ENCODE measurements at regions not wholly inside any gene's neighbourhood (a gene's known extent, or its start where the extent isn't known, plus 50 kb on each side); places are given as distances from the start of the nearest gene placed in this dataset.
"Not testable (repeated sequence)": the region's sequence is repeated elsewhere in the genome, so short reads cannot be mapped to it uniquely, and the experiment has no call there.

- no peak for TF ChIP-seq CTCF (IDR thresholded peaks at IDR 0.05; ENCODE audit: low read depth, low read length)
- no peak for DNase-seq (ENCODE audit: low read depth, low spot score)
- H3K4me3 ChIP-seq (ENCODE audit: low read depth, low read length): no peak overlapping the region
- in situ Hi-C loops (cut with HindIII; ENCODE audit: low sequenced_read_pairs): no loop called here
These were observed 95.1 kb upstream of the GRIA3 start for GRCh38 chrX:123088930-123089329.

- no peak for DNase-seq (ENCODE audit: low read depth, low spot score)
- no peak for TF ChIP-seq CTCF (IDR thresholded peaks at IDR 0.05; ENCODE audit: low read depth, low read length)
- no peak overlapping the region for H3K4me3 ChIP-seq (ENCODE audit: low read depth, low read length)
- in situ Hi-C loops (cut with HindIII; ENCODE audit: low sequenced_read_pairs): no loop called here
These were observed 90.3 kb upstream of the GRIA3 start for GRCh38 chrX:123093792-123094191.

DNA sequence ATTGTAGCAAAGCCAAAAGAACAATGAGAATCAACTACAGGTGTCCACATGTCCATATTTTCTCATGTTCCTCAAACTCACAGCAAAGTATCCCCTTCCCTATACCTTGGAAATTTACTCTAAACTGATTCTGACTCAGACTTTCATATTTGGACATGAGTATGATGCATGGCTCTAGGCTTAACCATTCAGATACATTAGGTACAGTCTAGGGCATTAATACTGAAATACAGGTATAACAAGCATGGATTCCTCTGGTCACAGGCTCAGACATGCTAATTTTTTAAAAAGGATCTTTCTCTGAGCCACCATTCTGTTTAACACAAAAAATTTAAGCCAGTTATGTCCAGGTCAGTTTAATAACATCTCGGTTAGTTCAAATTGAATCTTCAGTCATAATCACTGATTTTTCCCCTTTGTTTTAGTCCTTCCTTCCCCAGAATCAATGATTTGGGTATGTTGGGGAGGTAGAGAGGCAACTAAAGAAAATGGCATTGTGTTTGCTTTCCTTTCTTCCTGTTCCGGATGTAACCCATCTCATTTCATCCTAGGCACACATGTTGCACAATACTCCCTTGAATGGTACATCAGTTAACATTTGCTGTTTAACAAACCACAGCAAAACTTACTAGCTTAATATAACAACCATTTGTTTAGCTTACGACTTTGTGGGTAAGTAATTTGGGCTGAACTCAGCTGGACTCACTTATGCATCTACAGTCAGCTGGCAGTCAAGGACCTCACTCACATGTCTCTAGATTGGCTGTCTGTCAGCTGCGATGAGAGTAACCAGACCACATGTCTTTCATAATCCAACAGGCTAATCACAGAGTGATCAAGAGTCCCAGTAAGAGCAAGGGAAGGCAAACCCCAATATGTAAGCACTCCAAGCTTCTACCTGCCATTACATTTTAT is 75.3 kb upstream of the GRIA3 start:
- TF ChIP-seq CTCF (IDR thresholded peaks at IDR 0.05; ENCODE audit: low read depth, low read length): no peak
- no peak overlapping the region for H3K4me3 ChIP-seq (ENCODE audit: low read depth, low read length)
- DNase-seq (ENCODE audit: low read depth, low spot score): no peak
- in situ Hi-C loops (cut with HindIII; ENCODE audit: low sequenced_read_pairs): no loop called here

GRCh38 chrX:123121241-123121640 is 62.8 kb upstream of the GRIA3 start:
- peak; percentile 1 for DNase-seq (ENCODE audit: low read depth, low spot score)
- TF ChIP-seq CTCF (IDR thresholded peaks at IDR 0.05; ENCODE audit: low read depth, low read length): no peak
- H3K4me3 ChIP-seq (ENCODE audit: low read depth, low read length): no peak overlapping the region
- in situ Hi-C loops (cut with HindIII; ENCODE audit: low sequenced_read_pairs): no loop called here

- H3K4me3 ChIP-seq (ENCODE audit: low read depth, low read length); DNase-seq (ENCODE audit: low read depth, low spot score): not testable (repeated sequence)
These were observed 54.3 kb upstream of the GRIA3 start for GRCh38 chrX:123129805-123130204.

More at GRCh38 chrX:123129805-123130204, 54.3 kb upstream of the GRIA3 start:
- in situ Hi-C loops (cut with HindIII; ENCODE audit: low sequenced_read_pairs): not testable (repeated sequence)
